ENCODE measurements at regions not wholly inside any gene's neighbourhood (a gene's known extent, or its start where the extent isn't known, plus 50 kb on each side); places are given as distances from the start of the nearest gene placed in this dataset.
"Not testable (repeated sequence)": the region's sequence is repeated elsewhere in the genome, so short reads cannot be mapped to it uniquely, and the experiment has no call there.

GRCh38 chr6:8166156-8166555 lies 63.8 kb upstream of the EEF1E1 start:
- Histone ChIP-seq H3K4me1 (no peaks in the 10 kb centered on the region), H3K9me3 (no peaks in the 10 kb centered on the region), H3K27me3 (no peaks in the 10 kb centered on the region), H3K27ac (no peak overlapping the region), H3K36me3 (no peaks in the 10 kb centered on the region), H3K4me3 (no peak overlapping the region)
- no peak for DNase-seq (ENCODE audit: low spot score in 2 of 2)
- TF ChIP-seq POLR2A (IDR thresholded peaks at IDR 0.05) (no peak), EP300 (IDR thresholded peaks at IDR 0.05) (no peak), CTCF (IDR thresholded peaks at IDR 0.05) (no peak)

GRCh38 chr6:8165008-8165407 lies 62.7 kb upstream of the EEF1E1 start:
- 89 to 93% methylated on average over 17 of the region's 17 CpGs for WGBS, 2 donors
- not testable (repeated sequence) for DNase-seq (ENCODE audit: low spot score in 2 of 2); H3K27me3 ChIP-seq; H3K4me1 ChIP-seq; H3K9me3 ChIP-seq; H3K4me3 ChIP-seq; H3K27ac ChIP-seq; H3K36me3 ChIP-seq

- H3K27ac ChIP-seq; H3K9me3 ChIP-seq; H3K27me3 ChIP-seq; H3K4me3 ChIP-seq; DNase-seq (ENCODE audit: low spot score in 2 of 2); H3K4me1 ChIP-seq; H3K36me3 ChIP-seq: not testable (repeated sequence)
- 87 to 97% methylated on average over 2 to 20 of the region's 29 CpGs for WGBS, 2 donors
Observed at GRCh38 chr6:8164281-8164680, 61.9 kb upstream of the EEF1E1 start.

- H3K27me3 ChIP-seq = no peaks in the 10 kb centered on the region
- WGBS, 2 donors = 56 to 59% methylated on average over 2 of the region's 2 CpGs
- H3K4me1 ChIP-seq = no peaks in the 10 kb centered on the region
- H3K4me3 ChIP-seq = no peak overlapping the region
- H3K9me3 ChIP-seq = no peaks in the 10 kb centered on the region
- no peak for TF ChIP-seq EP300 (IDR thresholded peaks at IDR 0.05)
- TF ChIP-seq CTCF (IDR thresholded peaks at IDR 0.05) = no peak
- TF ChIP-seq POLR2A (IDR thresholded peaks at IDR 0.05) = no peak
- no peak overlapping the region for H3K27ac ChIP-seq
- no peak for DNase-seq (ENCODE audit: low spot score in 2 of 2)
- no peaks in the 10 kb centered on the region for H3K36me3 ChIP-seq
Observed at GRCh38 chr6:8159966-8160365, 57.6 kb upstream of the EEF1E1 start.

- H3K4me3 ChIP-seq = no peak overlapping the region
- TF ChIP-seq POLR2A (IDR thresholded peaks at IDR 0.05) (no peak), CTCF (IDR thresholded peaks at IDR 0.05) (no peak), EP300 (IDR thresholded peaks at IDR 0.05) (no peak)
- no peak for DNase-seq (ENCODE audit: low spot score in 2 of 2)
- WGBS, 2 donors = 60 to 72% methylated on average over 3 of the region's 3 CpGs
- no peaks in the 10 kb centered on the region for H3K27me3 ChIP-seq
- no peak overlapping the region for H3K27ac ChIP-seq
- H3K4me1 ChIP-seq = no peaks in the 10 kb centered on the region
- no peaks in the 10 kb centered on the region for H3K9me3 ChIP-seq
- H3K36me3 ChIP-seq = no peaks in the 10 kb centered on the region
Observed at GRCh38 chr6:8157839-8158238, 55.5 kb upstream of the EEF1E1 start.

- TF ChIP-seq CTCF (IDR thresholded peaks at IDR 0.05) = no peak
- no peak for TF ChIP-seq POLR2A (IDR thresholded peaks at IDR 0.05)
- TF ChIP-seq EP300 (IDR thresholded peaks at IDR 0.05) = no peak
- no peak for DNase-seq (ENCODE audit: low spot score in 2 of 2)
- Histone ChIP-seq H3K4me1 (no peaks in the 10 kb centered on the region), H3K27ac (no peak overlapping the region), H3K9me3 (no peaks in the 10 kb centered on the region), H3K36me3 (no peaks in the 10 kb centered on the region), H3K4me3 (no peak overlapping the region), H3K27me3 (no peaks in the 10 kb centered on the region)
- WGBS, 2 donors = 64 to 69% methylated on average over 2 of the region's 2 CpGs
Observed at GRCh38 chr6:8155259-8156012, 53.1 kb upstream of the EEF1E1 start.
